ENCODE measurements at regions not wholly inside any gene's neighbourhood (a gene's known extent, or its start where the extent isn't known, plus 50 kb on each side); places are given as distances from the start of the nearest gene placed in this dataset.
"Not testable (repeated sequence)": the region's sequence is repeated elsewhere in the genome, so short reads cannot be mapped to it uniquely, and the experiment has no call there.

GRCh38 chr7:46281071-46281470 is 360.0 kb upstream of the IGFBP3 start:
- no peak for DNase-seq
- Histone ChIP-seq H3K9me3 (no peaks in the 10 kb centered on the region), H3K4me1 (peaks cover 0 to 18% (median 5%) of the 10 kb centered on the region in 9 donors), H3K36me3 (no peaks in the 10 kb centered on the region), H3K4me3 (no peak overlapping the region), H3K27ac (no peak overlapping the region), H3K27me3 (no peaks in the 10 kb centered on the region)
- intact Hi-C loops (cut with DNase I): no loop called here
- ATAC-seq: no peak
- WGBS, 2 donors: 50 to 70% methylated on average over 2 of the region's 2 CpGs
- TF ChIP-seq, protein P1, sequence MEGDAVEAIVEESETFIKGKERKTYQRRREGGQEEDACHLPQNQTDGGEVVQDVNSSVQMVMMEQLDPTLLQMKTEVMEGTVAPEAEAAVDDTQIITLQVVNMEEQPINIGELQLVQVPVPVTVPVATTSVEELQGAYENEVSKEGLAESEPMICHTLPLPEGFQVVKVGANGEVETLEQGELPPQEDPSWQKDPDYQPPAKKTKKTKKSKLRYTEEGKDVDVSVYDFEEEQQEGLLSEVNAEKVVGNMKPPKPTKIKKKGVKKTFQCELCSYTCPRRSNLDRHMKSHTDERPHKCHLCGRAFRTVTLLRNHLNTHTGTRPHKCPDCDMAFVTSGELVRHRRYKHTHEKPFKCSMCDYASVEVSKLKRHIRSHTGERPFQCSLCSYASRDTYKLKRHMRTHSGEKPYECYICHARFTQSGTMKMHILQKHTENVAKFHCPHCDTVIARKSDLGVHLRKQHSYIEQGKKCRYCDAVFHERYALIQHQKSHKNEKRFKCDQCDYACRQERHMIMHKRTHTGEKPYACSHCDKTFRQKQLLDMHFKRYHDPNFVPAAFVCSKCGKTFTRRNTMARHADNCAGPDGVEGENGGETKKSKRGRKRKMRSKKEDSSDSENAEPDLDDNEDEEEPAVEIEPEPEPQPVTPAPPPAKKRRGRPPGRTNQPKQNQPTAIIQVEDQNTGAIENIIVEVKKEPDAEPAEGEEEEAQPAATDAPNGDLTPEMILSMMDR (IDR thresholded peaks at IDR 0.05): no peak

GRCh38 chr7:46279290-46279689 is 358.2 kb upstream of the IGFBP3 start:
- 75 to 94% methylated on average over 2 of the region's 2 CpGs for WGBS, 2 donors
- DNase-seq: no peak
- ATAC-seq: no peak
- no peaks in the 10 kb centered on the region for H3K27me3 ChIP-seq
- H3K27ac ChIP-seq: no peak overlapping the region
- intact Hi-C loops (cut with DNase I): no loop called here
- H3K36me3 ChIP-seq: no peaks in the 10 kb centered on the region
- TF ChIP-seq, protein P1 (IDR thresholded peaks at IDR 0.05): no peak
- H3K4me3 ChIP-seq: no peak overlapping the region
- H3K9me3 ChIP-seq: no peaks in the 10 kb centered on the region
- H3K4me1 ChIP-seq: peaks cover 0 to 10% (median 3%) of the 10 kb centered on the region in 9 donors

DNA sequence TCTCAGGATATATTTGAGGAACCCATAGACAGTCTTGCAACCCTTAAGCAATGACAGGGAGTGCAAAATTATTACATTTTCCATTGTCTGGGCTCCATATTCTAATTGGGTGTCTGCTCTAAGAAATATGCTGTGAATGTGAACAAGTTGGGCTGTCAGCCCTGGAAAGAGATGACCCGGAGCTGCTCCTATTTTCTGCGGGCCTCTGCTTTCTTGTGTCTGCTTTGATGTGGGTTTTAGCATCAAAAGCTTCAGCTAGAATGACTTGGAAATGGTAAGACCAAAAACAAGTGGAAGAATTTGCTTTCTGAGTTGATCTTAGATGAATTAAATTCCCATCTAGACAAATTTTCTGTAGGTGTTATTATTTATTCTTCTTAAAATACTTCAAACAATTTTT is 343.6 kb upstream of the IGFBP3 start:
- Histone ChIP-seq H3K4me1 (no peaks in the 10 kb centered on the region), H3K27ac (no peak overlapping the region), H3K9me3 (peaks cover 0 to 35% (median 23%) of the 10 kb centered on the region in 11 donors), H3K4me3 (no peak overlapping the region), H3K27me3 (no peaks in the 10 kb centered on the region), H3K36me3 (no peaks in the 10 kb centered on the region)
- no peak for ATAC-seq
- no peak for DNase-seq
- TF ChIP-seq, protein P1 (IDR thresholded peaks at IDR 0.05): no peak
- intact Hi-C loops (cut with DNase I): no loop called here
- 73 to 92% methylated on average over 2 of the region's 2 CpGs for WGBS, 2 donors

DNA sequence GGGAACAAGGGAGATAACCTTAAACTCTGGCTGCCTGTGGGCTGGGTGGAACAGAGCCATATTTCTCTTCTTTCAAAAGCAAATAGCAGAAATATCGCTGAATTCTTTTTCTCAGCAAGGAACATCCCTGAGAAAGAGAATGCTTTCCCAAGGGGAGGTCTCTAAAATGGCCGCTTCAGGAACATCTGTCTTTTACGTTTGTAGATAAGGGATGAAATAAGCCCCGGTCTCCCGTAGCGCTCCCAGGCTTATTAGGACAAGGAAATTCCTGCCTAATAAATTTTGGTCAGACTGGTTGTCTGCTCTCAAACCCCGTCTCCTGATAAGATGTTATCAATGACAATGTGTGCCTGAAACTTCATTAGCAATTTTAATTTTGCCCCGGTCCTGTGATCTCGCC is 340.6 kb upstream of the IGFBP3 start:
- H3K36me3 ChIP-seq; intact Hi-C loops (cut with DNase I); H3K27ac ChIP-seq; H3K4me3 ChIP-seq; H3K4me1 ChIP-seq; H3K27me3 ChIP-seq; DNase-seq; ATAC-seq: not testable (repeated sequence)
- peaks cover 0 to 35% (median 23%) of the 10 kb centered on the region in 11 donors for H3K9me3 ChIP-seq
- 90 to 92% methylated on average over 9 of the region's 9 CpGs for WGBS, 2 donors

- H3K36me3 ChIP-seq: no peaks in the 10 kb centered on the region
- intact Hi-C loops (cut with DNase I): no loop called here
- H3K9me3 ChIP-seq: peaks cover 0 to 41% (median 23%) of the 10 kb centered on the region in 11 donors
- H3K4me1 ChIP-seq: no peaks in the 10 kb centered on the region
- DNase-seq: no peak
- H3K27me3 ChIP-seq: no peaks in the 10 kb centered on the region
- TF ChIP-seq, protein P1 (IDR thresholded peaks at IDR 0.05): no peak
- H3K4me3 ChIP-seq: no peak overlapping the region
- H3K27ac ChIP-seq: no peak overlapping the region
- ATAC-seq: no peak
- 84 to 89% methylated on average over 1 of the region's 1 CpG for WGBS, 2 donors
Observed at GRCh38 chr7:46259947-46260346, 338.9 kb upstream of the IGFBP3 start.
